Liver (tissue), 3 donors: ENCODE measurements at regions not wholly inside any gene's neighbourhood (a gene's known extent, or its start where the extent isn't known, plus 50 kb on each side); places are given as distances from the start of the nearest gene placed in this dataset.

Experiments used
- CTCF ChIP-seq: fragments of 150-350 bp; IDR thresholded peaks from 2 replicates; pipeline ENCODE4 v1.5.1; 2017; ENCODE audit warnings: improper control_type of control experiment, low read depth, low read length; ENCODE audit not compliant: missing input control
- HNF4G ChIP-seq: IDR thresholded peaks from 2 replicates; pipeline ENCODE4 v1.6.1; 2016; ENCODE audit warnings: antibody characterized with exemption
- TAF1 ChIP-seq: conservative IDR thresholded peaks from 2 replicates; pipeline ENCODE4 v1.6.1; 2016; ENCODE audit warnings: antibody characterized with exemption, mild to moderate bottlenecking
- YY1 ChIP-seq: IDR thresholded peaks from 2 replicates; pipeline ENCODE4 v1.6.1; 2016; ENCODE audit warnings: antibody characterized with exemption, mild to moderate bottlenecking
- ZBTB33 ChIP-seq: IDR thresholded peaks from 2 replicates; pipeline ENCODE4 v1.6.1; 2016; ENCODE audit warnings: antibody characterized with exemption
- donor health status: healthy.
- donor health status: healthy.

- TF ChIP-seq CTCF (no peak), ZBTB33 (no peak), YY1 (no peak), HNF4G (no peak), TAF1 (no peak)
These were observed 198.6 kb upstream of the BMPER start for GRCh38 chr7:33706771-33707200.
